HEK293 (cell line): ENCODE measurements at regions not wholly inside any gene's neighbourhood (a gene's known extent, or its start where the extent isn't known, plus 50 kb on each side); places are given as distances from the start of the nearest gene placed in this dataset.
A peak's percentile ranks its signal among the peaks of the same experiment; 100 is the strongest.

Experiments used
- BCL11A ChIP-seq: fragments of 450-650 bp; formaldehyde crosslinking; IDR thresholded peaks from 2 replicates; pipeline ENCODE4 v1.5.1; 2016; ENCODE audit warnings: low read depth, missing biosample characterization, missing genetic modification characterization
- IKZF3 ChIP-seq: fragments of 450-650 bp; IDR thresholded peaks from 2 replicates; pipeline ENCODE4 v1.5.0; 2018; ENCODE audit warnings: missing biosample characterization, mild to moderate bottlenecking, missing genetic modification characterization, moderate library complexity
- OSR2 ChIP-seq: fragments of 450-650 bp; formaldehyde crosslinking; IDR thresholded peaks from 2 replicates; pipeline ENCODE4 v1.5.1; 2016; ENCODE audit warnings: missing biosample characterization, missing genetic modification characterization
- OVOL3 ChIP-seq: fragments of 450-650 bp; formaldehyde crosslinking; IDR thresholded peaks from 2 replicates; pipeline ENCODE4 v1.5.1; 2016; ENCODE audit warnings: missing biosample characterization, missing genetic modification characterization
- SP7 ChIP-seq: fragments of 450-650 bp; formaldehyde crosslinking; IDR thresholded peaks from 2 replicates; pipeline ENCODE4 v1.5.1; 2016; ENCODE audit warnings: missing biosample characterization, missing genetic modification characterization
- ZBTB11 ChIP-seq: fragments of 450-650 bp; formaldehyde crosslinking; conservative IDR thresholded peaks from 2 replicates; pipeline ENCODE4 v1.5.1; 2016; ENCODE audit warnings: low read depth, missing biosample characterization, missing genetic modification characterization
- ZBTB26 ChIP-seq: fragments of 450-650 bp; formaldehyde crosslinking; optimal IDR thresholded peaks from 2 replicates; pipeline ENCODE3; 2016; ENCODE audit warnings: missing biosample characterization, mild to moderate bottlenecking, missing genetic modification characterization
- ZIC2 ChIP-seq: fragments of 450-650 bp; formaldehyde crosslinking; IDR thresholded peaks from 2 replicates; pipeline ENCODE4 v1.5.1; 2016; ENCODE audit warnings: missing biosample characterization, missing genetic modification characterization
- ZNF132 ChIP-seq: fragments of 450-650 bp; formaldehyde crosslinking; IDR thresholded peaks from 2 replicates; pipeline ENCODE4 v1.5.1; 2017; ENCODE audit warnings: missing biosample characterization, missing genetic modification characterization, borderline replicate concordance
- ZNF133 ChIP-seq: fragments of 450-650 bp; formaldehyde crosslinking; IDR thresholded peaks from 2 replicates; pipeline ENCODE4 v1.5.1; 2016; ENCODE audit warnings: missing biosample characterization, missing genetic modification characterization
- ZNF169 ChIP-seq: fragments of 450-650 bp; formaldehyde crosslinking; IDR thresholded peaks from 2 replicates; pipeline ENCODE4 v1.5.1; 2016; ENCODE audit warnings: missing biosample characterization, missing genetic modification characterization
- ZNF184 ChIP-seq: fragments of 450-650 bp; IDR thresholded peaks from 2 replicates; pipeline ENCODE4 v1.5.1; 2018; ENCODE audit warnings: missing biosample characterization, mild to moderate bottlenecking, missing genetic modification characterization
- ZNF214 ChIP-seq: fragments of 450-650 bp; formaldehyde crosslinking; IDR thresholded peaks from 2 replicates; pipeline ENCODE4 v1.5.1; 2017; ENCODE audit warnings: missing biosample characterization, mild to moderate bottlenecking, missing genetic modification characterization, borderline replicate concordance
- ZNF248 ChIP-seq: fragments of 450-650 bp; formaldehyde crosslinking; IDR thresholded peaks from 2 replicates; pipeline ENCODE4 v1.5.1; 2017; ENCODE audit warnings: missing biosample characterization, missing genetic modification characterization
- ZNF518A ChIP-seq: fragments of 450-650 bp; formaldehyde crosslinking; conservative IDR thresholded peaks from 2 replicates; pipeline ENCODE4 v1.5.1; 2016; ENCODE audit warnings: low read depth, missing biosample characterization, missing genetic modification characterization
- ZNF521 ChIP-seq: fragments of 450-650 bp; formaldehyde crosslinking; IDR thresholded peaks from 2 replicates; pipeline ENCODE4 v1.5.1; 2017; ENCODE audit warnings: missing biosample characterization, mild to moderate bottlenecking, missing genetic modification characterization
- ZNF544 ChIP-seq: fragments of 450-650 bp; formaldehyde crosslinking; IDR thresholded peaks from 2 replicates; pipeline ENCODE4 v1.5.0; 2017; ENCODE audit warnings: missing biosample characterization, missing genetic modification characterization
- ZNF600 ChIP-seq: fragments of 450-650 bp; formaldehyde crosslinking; IDR thresholded peaks from 2 replicates; pipeline ENCODE4 v1.5.1; 2016; ENCODE audit warnings: missing biosample characterization, missing genetic modification characterization
- ZNF654 ChIP-seq: fragments of 450-650 bp; formaldehyde crosslinking; IDR thresholded peaks from 2 replicates; pipeline ENCODE4 v1.5.1; 2016; ENCODE audit warnings: low read depth, missing biosample characterization, missing genetic modification characterization
- ZNF670 ChIP-seq: fragments of 450-650 bp; formaldehyde crosslinking; IDR thresholded peaks from 2 replicates; pipeline ENCODE4 v1.5.1; 2016; ENCODE audit warnings: missing biosample characterization, missing genetic modification characterization, low read depth
- ZNF692 ChIP-seq: fragments of 450-650 bp; formaldehyde crosslinking; IDR thresholded peaks from 2 replicates; pipeline ENCODE4 v1.5.1; 2016; ENCODE audit warnings: missing biosample characterization, missing genetic modification characterization
- ZNF701 ChIP-seq: fragments of 450-650 bp; formaldehyde crosslinking; IDR thresholded peaks from 2 replicates; pipeline ENCODE4 v1.5.1; 2016; ENCODE audit warnings: missing biosample characterization, missing genetic modification characterization
- ZNF777 ChIP-seq: fragments of 450-650 bp; formaldehyde crosslinking; IDR thresholded peaks from 2 replicates; pipeline ENCODE4 v1.5.1; 2017; ENCODE audit warnings: missing biosample characterization, missing genetic modification characterization, borderline replicate concordance
- ZNF785 ChIP-seq: fragments of 450-650 bp; formaldehyde crosslinking; IDR thresholded peaks from 2 replicates; pipeline ENCODE4 v1.5.1; 2016; ENCODE audit warnings: missing biosample characterization, missing genetic modification characterization
- ZSCAN30 ChIP-seq: fragments of 450-650 bp; IDR thresholded peaks from 2 replicates; pipeline ENCODE4 v1.5.1; 2018; ENCODE audit warnings: missing biosample characterization, mild to moderate bottlenecking, missing genetic modification characterization, moderate library complexity
- ZXDB ChIP-seq: fragments of 450-650 bp; formaldehyde crosslinking; IDR thresholded peaks from 2 replicates; pipeline ENCODE4 v1.5.1; 2016; ENCODE audit warnings: missing biosample characterization, missing genetic modification characterization

GRCh38 chr2:217489145-217489960 lies 513.4 kb downstream of the TNS1 start (continued):
- TF ChIP-seq ZNF692 (tag by site-specific recombination) (no peak), ZXDB (tag by site-specific recombination) (no peak), ZNF518A (tag by site-specific recombination) (peak; percentile 44; the same call in 1 of the 2 replicates), ZNF214 (tag by site-specific recombination) (no peak), ZNF600 (tag by site-specific recombination) (peak; percentile 45; the same call in 1 of the 2 replicates), ZIC2 (tag by site-specific recombination) (peak; percentile 96), OVOL3 (tag by site-specific recombination) (no peak), ZBTB11 (no peak), ZNF785 (tag by site-specific recombination) (no peak), ZNF670 (tag by site-specific recombination) (no peak), ZNF521 (no peak), ZBTB26 (tag by site-specific recombination) (peak; percentile 23), ZNF654 (tag by site-specific recombination) (no peak), OSR2 (tag by site-specific recombination) (peak; percentile 44; the same call in 1 of the 2 replicates), ZNF777 (no peak), ZNF133 (tag by site-specific recombination) (no peak), SP7 (tag by site-specific recombination) (peak; percentile 82), ZSCAN30 (tag by site-specific recombination) (no peak), ZNF132 (tag by site-specific recombination) (no peak), ZNF544 (tag by site-specific recombination) (no peak), ZNF248 (no peak), BCL11A (tag by site-specific recombination) (no peak), ZNF701 (tag by site-specific recombination) (no peak), ZNF169 (tag by site-specific recombination) (no peak), ZNF184 (tag by site-specific recombination) (peak; percentile 58; the same call in 1 of the 2 replicates), IKZF3 (tag by site-specific recombination) (peak; percentile 78)
